Sigmoid colon (tissue), 6 donors: ENCODE measurements at regions not wholly inside any gene's neighbourhood (a gene's known extent, or its start where the extent isn't known, plus 50 kb on each side); places are given as distances from the start of the nearest gene placed in this dataset.

Experiments
- DNase-seq: peaks from one replicate; pipeline ENCODE4 v3.0.0-alpha.2; 2019
- H3K27ac ChIP-seq, 4 donors: fragments of 200-600 bp; sonication (generic); one replicate each; pipeline ENCODE4 v1.5.1; 2016 to 2019; ENCODE audit warnings: mild to moderate bottlenecking in 1 of 4
- H3K27me3 ChIP-seq, 3 donors: fragments of 200-600 bp; sonication (generic); one replicate each; pipeline ENCODE4 v1.5.1; 2019; ENCODE audit warnings: mild to moderate bottlenecking in 1 of 3
- H3K36me3 ChIP-seq, 4 donors: fragments of 200-600 bp; sonication (generic); one replicate each; pipeline ENCODE4 v1.5.1; 2016 to 2019
- H3K4me1 ChIP-seq, 4 donors: fragments of 200-600 bp; sonication (generic); one replicate each; pipeline ENCODE4 v1.5.1; 2017 to 2019
- H3K4me3 ChIP-seq, 4 donors: fragments of 200-600 bp; sonication (generic); one replicate each; pipeline ENCODE4 v1.5.1; 2017 to 2019; ENCODE audit warnings: mild to moderate bottlenecking in 2 of 4, moderate library complexity in 1 of 4
- H3K9me3 ChIP-seq, 4 donors: fragments of 200-600 bp in 3 of 4; sonication (generic) in 3 of 4; one replicate each; pipeline versions ENCODE4 v1.5.1 to v1.6.1; 2013 to 2019
- CTCF ChIP-seq, 4 experiments: fragments of 450-650 bp in 3 of 4; fragments of 200-600 bp in 1 of 4; IDR thresholded peaks; one replicate each; pipeline ENCODE4 v1.5.1; 2016 to 2019; ENCODE audit warnings: antibody characterized with exemption in 4 of 4, mild to moderate bottlenecking in 3 of 4, moderate library complexity in 2 of 4
- EP300 ChIP-seq, 4 donors: sonication (generic); formaldehyde crosslinking; IDR thresholded peaks; one replicate each; pipeline ENCODE4 v1.6.1; 2017; ENCODE audit warnings: antibody characterized with exemption in 4 of 4
- POLR2A ChIP-seq, 2 donors: fragments of 450-650 bp; IDR thresholded peaks; one replicate each; pipeline ENCODE4 v1.6.1; 2016; ENCODE audit warnings: antibody characterized with exemption in 2 of 2, mild to moderate bottlenecking in 2 of 2, moderate library complexity in 2 of 2
- POLR2AphosphoS5 ChIP-seq, 4 donors: sonication (generic); formaldehyde crosslinking; IDR thresholded peaks; one replicate each; pipeline ENCODE4 v1.6.1; 2017; ENCODE audit warnings: antibody characterized with exemption in 4 of 4
- WGBS, 2 donors: extraction: QIAGEN DNeasy Blood & Tissue Kit; methylation state at CpG; one replicate each; pipeline ENCODE4 v1.1.7; 2013; 5-methylcytosine and 5-hydroxymethylcytosine counted together
- intact Hi-C: fragments of 100-400 bp; cut with DNase I; formaldehyde crosslinking; loops from one replicate; pipeline ENCODE4 v1.15.1; 2023
- donor health status: healthy with polysubstance abuse.
- donor health status: healthy.

GRCh38 chr1:29749024-29749945 lies 513.0 kb downstream of the PTPRU start:
- WGBS, 2 donors: 59 to 62% methylated on average over 6 of the region's 6 CpGs
- H3K4me1 ChIP-seq: no peaks in the 10 kb centered on the region
- H3K9me3 ChIP-seq: no peaks in the 10 kb centered on the region
- TF ChIP-seq EP300 (IDR thresholded peaks at IDR 0.05) (no peak), CTCF (IDR thresholded peaks at IDR 0.05) (no peak), POLR2A (IDR thresholded peaks at IDR 0.05) (no peak), POLR2AphosphoS5 (IDR thresholded peaks at IDR 0.05) (no peak)
- H3K36me3 ChIP-seq: no peaks in the 10 kb centered on the region
- no peak for DNase-seq
- peaks cover 0 to 13% (median 0%) of the 10 kb centered on the region in 3 donors for H3K27me3 ChIP-seq
- intact Hi-C loops: no loop called here
- no peak overlapping the region for H3K4me3 ChIP-seq
- H3K27ac ChIP-seq: no peak overlapping the region

DNA sequence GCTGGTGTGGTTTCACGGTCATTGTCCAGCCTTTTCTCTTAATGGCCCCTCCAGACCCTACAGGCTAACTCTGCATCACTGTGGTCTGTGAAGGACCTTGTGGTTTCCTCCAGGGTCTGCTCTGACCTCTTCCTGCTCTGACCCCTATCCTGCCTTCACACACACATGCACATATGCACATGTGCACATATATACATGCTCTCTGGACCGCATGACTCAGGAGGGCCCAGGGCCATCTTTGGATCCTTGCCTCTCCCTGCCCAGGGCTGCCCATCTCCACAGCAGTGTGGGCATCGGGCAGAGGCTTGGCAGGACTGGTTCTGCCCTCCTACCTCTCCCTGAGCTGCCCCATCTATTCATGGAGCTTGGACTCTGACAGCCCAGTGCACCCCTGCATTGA lies 510.9 kb downstream of the PTPRU start:
- intact Hi-C loops: no loop called here
- Histone ChIP-seq H3K9me3 (no peaks in the 10 kb centered on the region), H3K4me3 (no peak overlapping the region), H3K27ac (no peak overlapping the region), H3K36me3 (no peaks in the 10 kb centered on the region), H3K4me1 (no peaks in the 10 kb centered on the region), H3K27me3 (peaks cover 0 to 6% (median 0%) of the 10 kb centered on the region in 3 donors)
- WGBS, 2 donors: 81 to 86% methylated on average over 3 of the region's 3 CpGs
- no peak for TF ChIP-seq POLR2A (IDR thresholded peaks at IDR 0.05)
- no peak for TF ChIP-seq CTCF (IDR thresholded peaks at IDR 0.05)
- TF ChIP-seq POLR2AphosphoS5 (IDR thresholded peaks at IDR 0.05): no peak
- peak; percentile 10 for DNase-seq

- TF ChIP-seq EP300 (IDR thresholded peaks at IDR 0.05) (no peak), POLR2AphosphoS5 (IDR thresholded peaks at IDR 0.05) (no peak), CTCF (IDR thresholded peaks at IDR 0.05) (no peak), POLR2A (IDR thresholded peaks at IDR 0.05) (no peak)
- peaks cover 0 to 3% (median 0%) of the 10 kb centered on the region in 3 donors for H3K27me3 ChIP-seq
- no peak overlapping the region for H3K4me3 ChIP-seq
- intact Hi-C loops: no loop called here
- no peaks in the 10 kb centered on the region for H3K9me3 ChIP-seq
- no peaks in the 10 kb centered on the region for H3K36me3 ChIP-seq
- H3K27ac ChIP-seq: no peak overlapping the region
- 88 to 91% methylated on average over 5 of the region's 5 CpGs for WGBS, 2 donors
- peak; percentile 36 for DNase-seq
- H3K4me1 ChIP-seq: no peaks in the 10 kb centered on the region
These were observed 509.8 kb downstream of the PTPRU start for GRCh38 chr1:29746076-29746665.

- Histone ChIP-seq H3K4me1 (no peaks in the 10 kb centered on the region), H3K9me3 (no peaks in the 10 kb centered on the region), H3K27ac (no peak overlapping the region), H3K27me3 (peaks cover 0 to 9% (median 0%) of the 10 kb centered on the region in 3 donors), H3K4me3 (no peak overlapping the region), H3K36me3 (no peaks in the 10 kb centered on the region)
- DNase-seq: peak; percentile 61
- TF ChIP-seq CTCF (IDR thresholded peaks at IDR 0.05): no peak
- TF ChIP-seq EP300 (IDR thresholded peaks at IDR 0.05): no peak
- TF ChIP-seq POLR2AphosphoS5 (IDR thresholded peaks at IDR 0.05): no peak
- TF ChIP-seq POLR2A (IDR thresholded peaks at IDR 0.05): no peak
- WGBS, 2 donors: 47 to 52% methylated on average over 6 of the region's 6 CpGs
- intact Hi-C loops: no loop called here
These were observed 508.6 kb downstream of the PTPRU start for GRCh38 chr1:29744684-29745490.
